ENCODE measurements at regions not wholly inside any gene's neighbourhood (a gene's known extent, or its start where the extent isn't known, plus 50 kb on each side); places are given as distances from the start of the nearest gene placed in this dataset.

DNA sequence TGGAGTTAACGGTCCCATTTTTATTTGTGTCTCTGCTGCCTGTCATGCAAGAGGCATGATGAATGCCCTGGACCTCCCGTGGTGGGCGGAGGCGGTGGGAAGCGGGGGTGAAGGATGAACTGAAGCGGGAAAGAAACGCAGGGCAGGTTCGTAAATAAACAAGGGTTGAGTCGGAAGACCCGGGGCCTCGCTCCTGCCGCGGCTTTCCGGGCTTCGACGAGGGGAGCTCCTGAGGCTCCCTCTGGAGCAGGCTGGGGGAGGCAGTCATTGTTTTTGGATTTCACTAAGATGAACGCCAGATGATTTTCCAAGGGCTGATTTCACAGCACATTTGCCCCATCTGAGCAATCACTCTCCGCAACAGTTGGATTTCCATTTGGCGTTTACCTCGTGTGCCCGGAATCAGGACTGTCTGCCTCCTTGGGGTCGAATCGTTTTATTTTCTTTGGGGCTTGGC lies 130.2 kb downstream of the SLC38A6 start:
- TF ChIP-seq, protein P1, sequence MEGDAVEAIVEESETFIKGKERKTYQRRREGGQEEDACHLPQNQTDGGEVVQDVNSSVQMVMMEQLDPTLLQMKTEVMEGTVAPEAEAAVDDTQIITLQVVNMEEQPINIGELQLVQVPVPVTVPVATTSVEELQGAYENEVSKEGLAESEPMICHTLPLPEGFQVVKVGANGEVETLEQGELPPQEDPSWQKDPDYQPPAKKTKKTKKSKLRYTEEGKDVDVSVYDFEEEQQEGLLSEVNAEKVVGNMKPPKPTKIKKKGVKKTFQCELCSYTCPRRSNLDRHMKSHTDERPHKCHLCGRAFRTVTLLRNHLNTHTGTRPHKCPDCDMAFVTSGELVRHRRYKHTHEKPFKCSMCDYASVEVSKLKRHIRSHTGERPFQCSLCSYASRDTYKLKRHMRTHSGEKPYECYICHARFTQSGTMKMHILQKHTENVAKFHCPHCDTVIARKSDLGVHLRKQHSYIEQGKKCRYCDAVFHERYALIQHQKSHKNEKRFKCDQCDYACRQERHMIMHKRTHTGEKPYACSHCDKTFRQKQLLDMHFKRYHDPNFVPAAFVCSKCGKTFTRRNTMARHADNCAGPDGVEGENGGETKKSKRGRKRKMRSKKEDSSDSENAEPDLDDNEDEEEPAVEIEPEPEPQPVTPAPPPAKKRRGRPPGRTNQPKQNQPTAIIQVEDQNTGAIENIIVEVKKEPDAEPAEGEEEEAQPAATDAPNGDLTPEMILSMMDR (IDR thresholded peaks at IDR 0.05; ENCODE audit: extremely low read depth, low read depth, low read length), result no peak
- H3K36me3 ChIP-seq (ENCODE audit: insufficient read depth, low read length), result no peaks in the 10 kb centered on the region
- H4K20me1 ChIP-seq (ENCODE audit: insufficient read depth, low read length), result no peaks in the 10 kb centered on the region
- H3K4me2 ChIP-seq (ENCODE audit: insufficient read depth, low read length), result peak overlapping the region; percentile 68
- no peaks in the 10 kb centered on the region for H3K79me2 ChIP-seq (ENCODE audit: insufficient read depth, low read length)
- peak overlapping the region; percentile 77 for H2AFZ ChIP-seq (ENCODE audit: low read length)
- peaks cover 25% of the 10 kb centered on the region for H3K4me1 ChIP-seq (ENCODE audit: insufficient read depth, low read length)
- no peak for DNase-seq (ENCODE audit: insufficient read length, low spot score, missing footprints)
- peak overlapping the region; percentile 44 for H3K4me3 ChIP-seq (ENCODE audit: insufficient read depth, low read length)
- peaks cover 2% of the 10 kb centered on the region for H3K9me3 ChIP-seq (ENCODE audit: low read depth, low read length)
- H3K27ac ChIP-seq (ENCODE audit: low read depth, low read length), result no peak overlapping the region
- H3K27me3 ChIP-seq (ENCODE audit: insufficient read depth, low read length), result no peaks in the 10 kb centered on the region

DNA sequence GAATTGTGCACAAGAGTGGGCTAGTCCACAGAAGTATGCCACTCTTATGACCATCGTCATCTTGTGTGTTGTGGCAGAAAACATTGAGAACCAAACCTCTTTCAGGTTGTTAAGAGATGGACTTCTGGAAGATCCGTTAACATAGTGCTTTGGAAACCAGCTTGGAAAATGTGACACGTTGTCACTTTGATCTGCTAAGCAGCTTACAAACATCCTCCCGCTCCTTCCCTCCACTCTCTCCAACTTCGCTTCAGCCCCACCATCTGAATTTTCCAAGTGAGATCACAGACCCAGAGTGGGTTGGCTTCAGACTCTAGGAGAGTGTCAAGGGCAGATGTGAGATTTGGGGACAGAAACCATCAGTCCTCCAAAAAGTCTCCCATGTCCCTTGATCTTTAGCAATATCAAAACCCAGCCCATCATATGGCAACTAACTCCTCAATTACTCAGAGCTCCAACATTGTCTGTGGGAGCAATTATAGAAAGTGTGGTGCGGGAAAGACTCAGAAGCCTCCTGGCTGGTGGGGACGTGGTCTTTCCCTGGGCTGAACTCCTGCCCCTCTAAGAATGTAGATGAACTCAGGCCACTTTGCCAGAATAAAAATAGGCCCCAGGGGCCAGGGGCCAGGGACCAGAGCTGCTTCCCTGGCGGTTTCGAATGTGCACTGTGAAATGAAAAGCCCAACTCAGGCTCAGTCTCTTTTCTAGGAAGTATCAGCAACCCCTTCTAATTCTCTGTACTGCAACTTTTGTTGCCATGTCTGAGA lies 129.5 kb downstream of the SLC38A6 start:
- TF ChIP-seq, protein P1 (IDR thresholded peaks at IDR 0.05; ENCODE audit: extremely low read depth, low read depth, low read length), result no peak
- peak overlapping the region; percentile 68 for H3K4me2 ChIP-seq (ENCODE audit: insufficient read depth, low read length)
- H4K20me1 ChIP-seq (ENCODE audit: insufficient read depth, low read length), result no peaks in the 10 kb centered on the region
- H3K27ac ChIP-seq (ENCODE audit: low read depth, low read length), result no peak overlapping the region
- H3K9me3 ChIP-seq (ENCODE audit: low read depth, low read length), result peaks cover 2% of the 10 kb centered on the region
- peaks cover 25% of the 10 kb centered on the region for H3K4me1 ChIP-seq (ENCODE audit: insufficient read depth, low read length)
- peak overlapping the region; percentile 77 for H2AFZ ChIP-seq (ENCODE audit: low read length)
- no peaks in the 10 kb centered on the region for H3K27me3 ChIP-seq (ENCODE audit: insufficient read depth, low read length)
- peak overlapping the region; percentile 44 for H3K4me3 ChIP-seq (ENCODE audit: insufficient read depth, low read length)
- no peak for DNase-seq (ENCODE audit: insufficient read length, low spot score, missing footprints)
- H3K79me2 ChIP-seq (ENCODE audit: insufficient read depth, low read length), result no peaks in the 10 kb centered on the region
- no peaks in the 10 kb centered on the region for H3K36me3 ChIP-seq (ENCODE audit: insufficient read depth, low read length)

DNA sequence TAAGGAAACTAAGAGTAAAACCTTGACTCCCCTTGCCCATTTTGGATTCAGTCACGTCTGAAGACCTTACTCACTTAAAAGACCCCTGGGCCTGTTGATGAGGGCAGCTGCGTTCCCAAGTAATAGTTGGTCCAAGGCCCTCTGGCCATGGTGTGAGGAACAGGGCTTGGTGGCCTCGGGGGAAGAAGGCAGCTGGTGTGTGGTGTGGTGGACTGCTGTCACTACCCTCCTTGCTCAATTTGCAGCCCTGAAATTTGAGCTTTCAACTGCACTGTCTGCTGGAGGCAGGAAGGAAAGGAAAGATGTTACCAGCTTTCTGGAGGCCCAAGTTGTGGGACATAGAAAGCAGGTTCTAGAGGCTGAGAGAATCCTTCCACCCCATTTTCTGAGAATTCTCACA lies 128.2 kb downstream of the SLC38A6 start:
- DNase-seq (ENCODE audit: insufficient read length, low spot score, missing footprints), result no peak
- Histone ChIP-seq H3K4me1 (ENCODE audit: insufficient read depth, low read length) (peaks cover 30% of the 10 kb centered on the region), H3K27me3 (ENCODE audit: insufficient read depth, low read length) (no peaks in the 10 kb centered on the region), H3K27ac (ENCODE audit: low read depth, low read length) (no peak overlapping the region), H3K36me3 (ENCODE audit: insufficient read depth, low read length) (no peaks in the 10 kb centered on the region), H3K9me3 (ENCODE audit: low read depth, low read length) (peaks cover under 1% of the 10 kb centered on the region), H3K4me2 (ENCODE audit: insufficient read depth, low read length) (no peak overlapping the region), H3K4me3 (ENCODE audit: insufficient read depth, low read length) (no peak overlapping the region), H4K20me1 (ENCODE audit: insufficient read depth, low read length) (no peaks in the 10 kb centered on the region), H3K79me2 (ENCODE audit: insufficient read depth, low read length) (no peaks in the 10 kb centered on the region), H2AFZ (ENCODE audit: low read length) (no peak overlapping the region)
- TF ChIP-seq, protein P1 (IDR thresholded peaks at IDR 0.05; ENCODE audit: extremely low read depth, low read depth, low read length), result no peak

DNA sequence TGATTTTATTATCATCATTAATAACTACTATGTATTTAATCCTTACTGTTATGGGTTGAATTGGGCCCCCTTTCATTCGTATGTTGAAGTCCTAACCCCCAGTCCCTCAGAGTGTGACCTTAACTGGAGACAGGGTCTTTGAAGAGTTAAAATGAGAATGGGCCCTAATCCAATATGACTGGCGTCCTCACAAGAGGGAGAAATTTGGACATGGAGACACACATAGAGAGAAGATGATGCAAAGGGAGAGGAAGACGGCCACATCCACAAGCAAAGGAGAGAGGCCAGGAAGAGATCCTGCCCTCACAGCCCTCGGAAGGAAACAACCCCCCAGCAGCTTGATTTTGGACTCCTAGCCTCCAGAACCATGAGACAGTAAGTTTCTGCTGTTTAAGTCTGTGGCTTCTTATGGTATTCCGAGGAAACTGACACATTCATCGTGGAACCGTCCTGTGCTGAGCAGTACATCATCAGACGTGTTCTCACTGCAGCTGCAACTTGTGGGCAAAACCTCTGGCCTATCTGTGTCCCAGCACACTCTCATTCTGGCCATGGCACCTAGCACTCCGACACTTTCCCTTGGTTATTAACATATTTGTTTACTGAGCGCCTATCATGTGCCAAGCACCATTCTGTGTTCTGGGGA lies 127.6 kb downstream of the SLC38A6 start:
- no peak overlapping the region for H3K4me2 ChIP-seq (ENCODE audit: insufficient read depth, low read length)

More for the DNA sequence above, 127.6 kb downstream of the SLC38A6 start:
- no peaks in the 10 kb centered on the region for H3K27me3 ChIP-seq (ENCODE audit: insufficient read depth, low read length)
- H3K79me2 ChIP-seq (ENCODE audit: insufficient read depth, low read length), result no peaks in the 10 kb centered on the region
- no peak overlapping the region for H3K27ac ChIP-seq (ENCODE audit: low read depth, low read length)
- H3K4me1 ChIP-seq (ENCODE audit: insufficient read depth, low read length), result peaks cover 30% of the 10 kb centered on the region
- no peak overlapping the region for H3K4me3 ChIP-seq (ENCODE audit: insufficient read depth, low read length)
- H4K20me1 ChIP-seq (ENCODE audit: insufficient read depth, low read length), result no peaks in the 10 kb centered on the region
- H2AFZ ChIP-seq (ENCODE audit: low read length), result no peak overlapping the region
- H3K36me3 ChIP-seq (ENCODE audit: insufficient read depth, low read length), result no peaks in the 10 kb centered on the region
- DNase-seq (ENCODE audit: insufficient read length, low spot score, missing footprints), result no peak
- TF ChIP-seq, protein P1 (IDR thresholded peaks at IDR 0.05; ENCODE audit: extremely low read depth, low read depth, low read length), result no peak
- no peaks in the 10 kb centered on the region for H3K9me3 ChIP-seq (ENCODE audit: low read depth, low read length)
